K562 (cell line): ENCODE measurements at regions not wholly inside any gene's neighbourhood (a gene's known extent, or its start where the extent isn't known, plus 50 kb on each side); places are given as distances from the start of the nearest gene placed in this dataset.

ENCODE experiments used
- ATAC-seq: fragments of 200-7000 bp; cut with Tn5 transposase; 3 replicates; pipeline ENCODE4 v1.9.1; 2020; ENCODE audit warnings: moderate library complexity
- BruUV-seq: library from RNA; stranded (reverse); fragments of 400-500 nt; replicated peaks from 2 replicates; lab custom pipeline; 2021; lab: Mats Ljungman, UMichigan
- CTCF ChIA-PET: fragments of 300-600 bp; formaldehyde crosslinking; extraction: SDS; loops from one replicate; lab custom pipeline; 2021; ENCODE audit warnings: low intra/inter-chr PET ratio; lab: Yijun Ruan, JAX
- POLR2A ChIA-PET: fragments of 300-600, 350-650 bp; sonication (Branson Sonifier 250); formaldehyde crosslinking; extraction: SDS; loops from one replicate; lab custom pipeline; 2021; ENCODE audit warnings: antibody characterized with exemption, inconsistent platforms; lab: Yijun Ruan, JAX
- DNase-seq, 4 experiments: peaks; one replicate each; pipeline versions ENCODE4 v3.0.0 to v3.0.0-alpha.2; 2011 to 2018; ENCODE audit warnings: low spot score in 3 of 4, mixed read lengths in 3 of 4; ENCODE audit errors: extremely low read depth in 1 of 4
- FAIRE-seq: peaks from 2 replicates; lab custom pipeline; 2011; peaks lifted over from hg19 to GRCh38; lab: Jason Lieb, UNC
- H2AFZ ChIP-seq: 2 replicates; pipeline ENCODE4 v1.6.0; 2011; ENCODE audit warnings: low read depth, low read length, control low read depth, inconsistent platforms
- H3K27ac ChIP-seq: fragments of 200-600 bp; 3 replicates; pipeline ENCODE4 v1.8.0; 2011; ENCODE audit warnings: low read depth, mild to moderate bottlenecking, control low read depth, inconsistent platforms, low read length, moderate library complexity, mixed read lengths; ENCODE audit errors: extremely low read depth
- H3K27me3 ChIP-seq, 2 experiments: fragments of 300-600 bp in 1 of 2; 2 replicates in 1 of 2; 3 replicates in 1 of 2; pipeline versions ENCODE4 v1.6.0 to v1.8.0; 2011; ENCODE audit warnings: inconsistent platforms in 2 of 2, low read length in 2 of 2, mild to moderate bottlenecking in 1 of 2, mixed read lengths in 1 of 2, moderate library complexity in 1 of 2; ENCODE audit not compliant: control insufficient read depth in 2 of 2, insufficient read depth in 2 of 2
- H3K36me3 ChIP-seq: fragments of 300-600 bp; 3 replicates; pipeline ENCODE4 v1.8.0; 2011; ENCODE audit warnings: mild to moderate bottlenecking, low read length, inconsistent platforms; ENCODE audit not compliant: control insufficient read depth, insufficient read depth
- H3K4me1 ChIP-seq, 2 experiments: fragments of 200-600 bp in 1 of 2; replicated peaks in 1 of 2; 2 replicates in 1 of 2; 3 replicates in 1 of 2; pipeline versions ENCODE4 v1.5.1 to v1.8.0; 2011; ENCODE audit warnings: inconsistent platforms in 2 of 2, low read length in 2 of 2, mild to moderate bottlenecking in 1 of 2, mixed read lengths in 1 of 2, moderate library complexity in 1 of 2; ENCODE audit not compliant: control insufficient read depth in 2 of 2, insufficient read depth in 2 of 2
- H3K4me2 ChIP-seq: 2 replicates; pipeline ENCODE4 v1.6.1; 2011; ENCODE audit warnings: low read length, control low read depth, inconsistent platforms, mixed read lengths; ENCODE audit not compliant: insufficient read depth
- H3K4me3 ChIP-seq: fragments of 200-600 bp; sonication (generic), shearing (Covaris generic); 2 replicates; pipeline ENCODE4 v1.5.1; 2016; ENCODE audit warnings: control low read depth, inconsistent platforms
- H3K79me2 ChIP-seq: fragments of 200-600 bp; 3 replicates; pipeline ENCODE4 v1.8.0; 2011; ENCODE audit warnings: low read length, inconsistent platforms; ENCODE audit not compliant: control insufficient read depth, insufficient read depth
- H3K9ac ChIP-seq, 2 experiments: 2 replicates each; pipeline versions ENCODE4 v1.6.0 to v1.6.1; 2011; ENCODE audit warnings: low read depth in 2 of 2, low read length in 2 of 2, control low read depth in 1 of 2, inconsistent platforms in 1 of 2, mild to moderate bottlenecking in 1 of 2, mixed read lengths in 1 of 2; ENCODE audit not compliant: insufficient read depth in 1 of 2
- H3K9me1 ChIP-seq: one replicate; pipeline ENCODE4 v1.6.0; 2011; ENCODE audit warnings: inconsistent platforms, mild to moderate bottlenecking, low read length, moderate library complexity; ENCODE audit not compliant: control insufficient read depth, insufficient read depth
- H3K9me3 ChIP-seq: replicated peaks from 2 replicates; pipeline ENCODE4 v1.5.1; 2011; ENCODE audit warnings: low read depth, low read length, inconsistent platforms; ENCODE audit not compliant: control insufficient read depth, insufficient read depth
- H4K20me1 ChIP-seq: replicated peaks from 2 replicates; pipeline ENCODE4 v1.6.1; 2011; ENCODE audit warnings: low read length, inconsistent platforms, mixed read lengths; ENCODE audit not compliant: control insufficient read depth, insufficient read depth
- HMGN3 ChIP-seq: IDR thresholded peaks from 2 replicates; pipeline ENCODE4 v1.6.1; 2011; ENCODE audit warnings: borderline replicate concordance, low read depth, mild to moderate bottlenecking, mixed read lengths, low read length; ENCODE audit not compliant: insufficient read length; ENCODE audit errors: extremely low read depth
- PRMT5 ChIP-seq: sonication (generic); formaldehyde crosslinking; IDR thresholded peaks from 2 replicates; pipeline ENCODE4 v1.5.0; 2020; ENCODE audit warnings: missing genetic modification reagents
- RBM17 ChIP-seq: fragments of 200-400 bp; formaldehyde crosslinking; IDR thresholded peaks from 2 replicates; pipeline ENCODE4 v1.6.1; 2017; ENCODE audit warnings: low read depth, mild to moderate bottlenecking, low read length, borderline replicate concordance
- STAG1 ChIP-seq: sonication (generic); formaldehyde crosslinking; IDR thresholded peaks from 2 replicates; pipeline ENCODE4 v1.5.0; 2020; ENCODE audit warnings: missing genetic modification reagents, borderline replicate concordance
- ZNF175 ChIP-seq: fragments of 200-800 bp; sonication (Bioruptor generic); IDR thresholded peaks from 2 replicates; pipeline ENCODE4 v1.6.1; 2016; ENCODE audit warnings: low read depth, mild to moderate bottlenecking, missing genetic modification characterization, missing compliant biosample characterization
- ZNF263 ChIP-seq: sonication (generic); formaldehyde crosslinking; IDR thresholded peaks from 2 replicates; pipeline ENCODE4 v1.8.0; 2022; ENCODE audit warnings: mild to moderate bottlenecking, missing genetic modification reagents, borderline replicate concordance
- ZNF354B ChIP-seq: fragments of 250-450 bp; sonication (Bioruptor Pico); IDR thresholded peaks from 2 replicates; pipeline ENCODE4 v1.4.0; 2020
- ZNF780A ChIP-seq: fragments of 250-450 bp; sonication (Bioruptor Pico); IDR thresholded peaks from 2 replicates; pipeline ENCODE4 v1.5.0; 2021; ENCODE audit warnings: mild to moderate bottlenecking
- WGBS: fragments of 100-300 bp; shearing (Covaris generic); methylation state at CpG from one replicate; pipeline ENCODE4 v1.1.6; 2016; ENCODE audit warnings: low coverage, mixed read lengths; ENCODE audit not compliant: insufficient coverage; ENCODE audit errors: missing lambda C conversion rate; 5-methylcytosine and 5-hydroxymethylcytosine counted together
- in situ Hi-C: fragments of 300-500 bp; cut with MboI; formaldehyde crosslinking; loops from 4 replicates; pipeline ENCODE4 v1.15.0; 2018; ENCODE audit warnings: inconsistent platforms, mixed read lengths
- intact Hi-C: fragments of 100-400 bp; cut with micrococcal nuclease; formaldehyde crosslinking; loops from 2 replicates; pipeline ENCODE4 v1.14.2; 2022
- TF ChIP-seq, protein P1 (sequence below), 2 experiments: fragments of 450-650 bp; formaldehyde crosslinking in 1 of 2; IDR thresholded peaks; 2 replicates each; pipeline versions ENCODE4 v1.4.0 to v1.6.1; 2014 to 2020; ENCODE audit warnings: mild to moderate bottlenecking in 2 of 2, borderline replicate concordance in 1 of 2, low read depth in 1 of 2

DNA sequence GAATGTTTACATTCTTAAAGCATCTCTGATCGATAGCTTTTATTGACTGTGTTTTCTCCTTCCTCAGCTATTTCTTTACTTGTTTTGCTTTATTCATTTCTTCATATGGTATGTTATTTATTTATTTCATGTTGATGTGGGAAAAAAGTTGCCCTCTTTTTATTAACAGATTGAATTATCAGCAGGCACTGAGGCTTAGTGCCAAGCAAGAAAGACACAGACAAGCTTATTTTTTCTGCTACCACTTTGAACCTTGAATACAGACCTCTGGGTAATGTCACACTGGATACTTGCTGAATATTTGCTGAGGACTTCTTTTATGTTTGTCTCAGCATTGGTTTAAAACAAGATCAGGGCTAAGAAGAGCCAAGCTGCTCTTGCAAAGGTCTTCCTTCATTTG is 162.0 kb upstream of the CNTN6 start:
- DNase-seq: no peak
- no peak for ATAC-seq
- Histone ChIP-seq H3K4me1 (no peaks in the 10 kb centered on the region), H4K20me1 (no peaks in the 10 kb centered on the region), H3K79me2 (no peaks in the 10 kb centered on the region), H3K4me3 (no peak overlapping the region), H3K36me3 (no peaks in the 10 kb centered on the region), H3K27ac (no peak overlapping the region), H3K9ac (no peak overlapping the region), H3K9me1 (no peaks in the 10 kb centered on the region), H3K27me3 (no peaks in the 10 kb centered on the region), H3K9me3 (0 out of 2 replicates have a peak, but pooled peaks cover 3% of the 10 kb centered on the region), H3K4me2 (no peak overlapping the region), H2AFZ (no peak overlapping the region)
- intact Hi-C loops: no loop called here
- WGBS: 7% methylated on average over 1 of the region's 1 CpG
- TF ChIP-seq STAG1 (no peak), ZNF263 (CRISPR knock-in tag) (no peak)
- POLR2A ChIA-PET: no interaction called here
- CTCF ChIA-PET: no interaction called here
- in situ Hi-C loops: no loop called here
- BruUV-seq: no TSS peak
- no peak for FAIRE-seq

DNA sequence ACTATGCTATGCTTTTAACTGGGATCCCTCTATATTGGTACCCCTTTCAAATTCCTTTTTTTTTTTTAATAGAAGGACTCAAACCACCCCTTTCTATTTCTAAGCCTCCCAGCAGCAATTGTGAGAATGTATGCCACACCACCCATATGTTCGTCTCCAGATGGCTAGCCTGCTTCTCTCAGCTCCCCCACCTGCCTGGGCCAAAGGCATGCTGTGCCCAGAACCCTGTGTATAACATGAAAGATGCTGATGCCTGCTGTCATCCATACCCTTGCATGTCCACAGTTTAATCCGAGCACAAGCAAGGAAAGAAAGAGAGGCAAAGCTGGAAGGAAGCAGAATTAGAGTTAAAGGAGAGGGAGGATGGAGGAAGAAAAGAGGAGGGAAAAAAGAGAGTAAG is 159.5 kb upstream of the CNTN6 start:
- WGBS: 0% methylated on average over 2 of the region's 2 CpGs
- Histone ChIP-seq H3K4me1 (no peaks in the 10 kb centered on the region), H3K27ac (no peak overlapping the region), H4K20me1 (no peaks in the 10 kb centered on the region), H3K27me3 (no peaks in the 10 kb centered on the region), H2AFZ (no peak overlapping the region), H3K36me3 (no peaks in the 10 kb centered on the region), H3K9me1 (no peaks in the 10 kb centered on the region), H3K9ac (no peak overlapping the region), H3K9me3 (0 out of 2 replicates have a peak, but pooled peaks cover 3% of the 10 kb centered on the region), H3K4me2 (no peak overlapping the region), H3K79me2 (no peaks in the 10 kb centered on the region), H3K4me3 (no peak overlapping the region)
- intact Hi-C loops (no loop called here), in situ Hi-C loops (no loop called here)
- FAIRE-seq (no peak), DNase-seq (no peak), ATAC-seq (no peak)
- ChIA-PET POLR2A (interaction anchor here (0.7 kb wide), 1 partner anchor 794 kb away, joined by 4 read pairs; no protein-coding TSS in a partner anchor), CTCF (no interaction called here)
- BruUV-seq: no TSS peak
- TF ChIP-seq PRMT5: no peak
- no peak for TF ChIP-seq ZNF175 (CRISPR knock-in tag)
- no peak for TF ChIP-seq ZNF780A (CRISPR knock-in tag)
- TF ChIP-seq ZNF354B (CRISPR knock-in tag): no peak
- TF ChIP-seq HMGN3: no peak
- TF ChIP-seq RBM17: no peak
- TF ChIP-seq, protein P1, sequence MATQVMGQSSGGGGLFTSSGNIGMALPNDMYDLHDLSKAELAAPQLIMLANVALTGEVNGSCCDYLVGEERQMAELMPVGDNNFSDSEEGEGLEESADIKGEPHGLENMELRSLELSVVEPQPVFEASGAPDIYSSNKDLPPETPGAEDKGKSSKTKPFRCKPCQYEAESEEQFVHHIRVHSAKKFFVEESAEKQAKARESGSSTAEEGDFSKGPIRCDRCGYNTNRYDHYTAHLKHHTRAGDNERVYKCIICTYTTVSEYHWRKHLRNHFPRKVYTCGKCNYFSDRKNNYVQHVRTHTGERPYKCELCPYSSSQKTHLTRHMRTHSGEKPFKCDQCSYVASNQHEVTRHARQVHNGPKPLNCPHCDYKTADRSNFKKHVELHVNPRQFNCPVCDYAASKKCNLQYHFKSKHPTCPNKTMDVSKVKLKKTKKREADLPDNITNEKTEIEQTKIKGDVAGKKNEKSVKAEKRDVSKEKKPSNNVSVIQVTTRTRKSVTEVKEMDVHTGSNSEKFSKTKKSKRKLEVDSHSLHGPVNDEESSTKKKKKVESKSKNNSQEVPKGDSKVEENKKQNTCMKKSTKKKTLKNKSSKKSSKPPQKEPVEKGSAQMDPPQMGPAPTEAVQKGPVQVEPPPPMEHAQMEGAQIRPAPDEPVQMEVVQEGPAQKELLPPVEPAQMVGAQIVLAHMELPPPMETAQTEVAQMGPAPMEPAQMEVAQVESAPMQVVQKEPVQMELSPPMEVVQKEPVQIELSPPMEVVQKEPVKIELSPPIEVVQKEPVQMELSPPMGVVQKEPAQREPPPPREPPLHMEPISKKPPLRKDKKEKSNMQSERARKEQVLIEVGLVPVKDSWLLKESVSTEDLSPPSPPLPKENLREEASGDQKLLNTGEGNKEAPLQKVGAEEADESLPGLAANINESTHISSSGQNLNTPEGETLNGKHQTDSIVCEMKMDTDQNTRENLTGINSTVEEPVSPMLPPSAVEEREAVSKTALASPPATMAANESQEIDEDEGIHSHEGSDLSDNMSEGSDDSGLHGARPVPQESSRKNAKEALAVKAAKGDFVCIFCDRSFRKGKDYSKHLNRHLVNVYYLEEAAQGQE (IDR thresholded peaks at IDR 0.05; ENCODE audit: borderline replicate concordance): no peak
- TF ChIP-seq, protein P1 (CRISPR knock-in tag; IDR thresholded peaks at IDR 0.05; ENCODE audit: low read depth): no peak
